ENCODE measurements at regions not wholly inside any gene's neighbourhood (a gene's known extent, or its start where the extent isn't known, plus 50 kb on each side); places are given as distances from the start of the nearest gene placed in this dataset.

- no peaks in the 10 kb centered on the region for H3K36me3 ChIP-seq (ENCODE audit: insufficient read depth, low read length)
Observed at GRCh38 chr4:17197070-17197469, 298.6 kb upstream of the LDB2 start.

GRCh38 chr4:17195461-17196275, 297.2 kb upstream of the LDB2 start:
- Histone ChIP-seq H3K36me3 (ENCODE audit: insufficient read depth, low read length) (no peaks in the 10 kb centered on the region), H3K27me3 (ENCODE audit: insufficient read depth, low read length) (no peaks in the 10 kb centered on the region), H3K4me1 (ENCODE audit: insufficient read depth, low read length) (peaks cover 10% of the 10 kb centered on the region), H3K4me3 (ENCODE audit: low read length) (no peak overlapping the region), H3K9me3 (ENCODE audit: low read length) (peaks cover 2% of the 10 kb centered on the region), H2AFZ (ENCODE audit: low read depth, low read length) (no peak overlapping the region)

More at GRCh38 chr4:17197070-17197469, 298.6 kb upstream of the LDB2 start:
- Histone ChIP-seq H3K4me3 (ENCODE audit: low read length) (no peak overlapping the region), H3K4me1 (ENCODE audit: insufficient read depth, low read length) (peaks cover 10% of the 10 kb centered on the region), H3K27me3 (ENCODE audit: insufficient read depth, low read length) (no peaks in the 10 kb centered on the region), H2AFZ (ENCODE audit: low read depth, low read length) (no peak overlapping the region), H3K9me3 (ENCODE audit: low read length) (no peaks in the 10 kb centered on the region)

GRCh38 chr4:17194586-17194985, 296.1 kb upstream of the LDB2 start:
- H3K9me3 ChIP-seq (ENCODE audit: low read length): peaks cover 6% of the 10 kb centered on the region
- no peaks in the 10 kb centered on the region for H3K27me3 ChIP-seq (ENCODE audit: insufficient read depth, low read length)
- no peaks in the 10 kb centered on the region for H3K36me3 ChIP-seq (ENCODE audit: insufficient read depth, low read length)
- H3K4me3 ChIP-seq (ENCODE audit: low read length): no peak overlapping the region
- no peak overlapping the region for H2AFZ ChIP-seq (ENCODE audit: low read depth, low read length)
- H3K4me1 ChIP-seq (ENCODE audit: insufficient read depth, low read length): peaks cover 4% of the 10 kb centered on the region

- Histone ChIP-seq H3K27me3 (ENCODE audit: insufficient read depth, low read length) (no peaks in the 10 kb centered on the region), H3K4me3 (ENCODE audit: low read length) (no peak overlapping the region), H3K9me3 (ENCODE audit: low read length) (peaks cover 6% of the 10 kb centered on the region), H3K36me3 (ENCODE audit: insufficient read depth, low read length) (no peaks in the 10 kb centered on the region), H2AFZ (ENCODE audit: low read depth, low read length) (no peak overlapping the region), H3K4me1 (ENCODE audit: insufficient read depth, low read length) (peaks cover 30% of the 10 kb centered on the region)
Observed at GRCh38 chr4:17189759-17190158, 291.3 kb upstream of the LDB2 start.

GRCh38 chr4:17189401-17189720, 290.9 kb upstream of the LDB2 start:
- Histone ChIP-seq H3K27me3 (ENCODE audit: insufficient read depth, low read length) (no peaks in the 10 kb centered on the region), H3K9me3 (ENCODE audit: low read length) (peaks cover 6% of the 10 kb centered on the region), H3K4me1 (ENCODE audit: insufficient read depth, low read length) (peaks cover 30% of the 10 kb centered on the region), H3K36me3 (ENCODE audit: insufficient read depth, low read length) (no peaks in the 10 kb centered on the region), H3K4me3 (ENCODE audit: low read length) (no peak overlapping the region), H2AFZ (ENCODE audit: low read depth, low read length) (no peak overlapping the region)

GRCh38 chr4:17188547-17189400, 290.3 kb upstream of the LDB2 start:
- H2AFZ ChIP-seq (ENCODE audit: low read depth, low read length): no peak overlapping the region
- H3K36me3 ChIP-seq (ENCODE audit: insufficient read depth, low read length): no peaks in the 10 kb centered on the region
- H3K4me1 ChIP-seq (ENCODE audit: insufficient read depth, low read length): peaks cover 30% of the 10 kb centered on the region
- peaks cover 6% of the 10 kb centered on the region for H3K9me3 ChIP-seq (ENCODE audit: low read length)
- H3K4me3 ChIP-seq (ENCODE audit: low read length): no peak overlapping the region
- no peaks in the 10 kb centered on the region for H3K27me3 ChIP-seq (ENCODE audit: insufficient read depth, low read length)

GRCh38 chr4:17188125-17188524, 289.7 kb upstream of the LDB2 start:
- no peaks in the 10 kb centered on the region for H3K36me3 ChIP-seq (ENCODE audit: insufficient read depth, low read length)
- no peak overlapping the region for H3K4me3 ChIP-seq (ENCODE audit: low read length)
- peaks cover 6% of the 10 kb centered on the region for H3K9me3 ChIP-seq (ENCODE audit: low read length)
- H3K4me1 ChIP-seq (ENCODE audit: insufficient read depth, low read length): peaks cover 30% of the 10 kb centered on the region
- H3K27me3 ChIP-seq (ENCODE audit: insufficient read depth, low read length): no peaks in the 10 kb centered on the region
- no peak overlapping the region for H2AFZ ChIP-seq (ENCODE audit: low read depth, low read length)

GRCh38 chr4:17187003-17187402, 288.6 kb upstream of the LDB2 start:
- Histone ChIP-seq H3K9me3 (ENCODE audit: low read length) (peaks cover 6% of the 10 kb centered on the region), H3K4me3 (ENCODE audit: low read length) (no peak overlapping the region), H3K36me3 (ENCODE audit: insufficient read depth, low read length) (no peaks in the 10 kb centered on the region), H3K4me1 (ENCODE audit: insufficient read depth, low read length) (peaks cover 30% of the 10 kb centered on the region), H2AFZ (ENCODE audit: low read depth, low read length) (no peak overlapping the region), H3K27me3 (ENCODE audit: insufficient read depth, low read length) (no peaks in the 10 kb centered on the region)

- Histone ChIP-seq H3K36me3 (ENCODE audit: insufficient read depth, low read length) (no peaks in the 10 kb centered on the region), H3K27me3 (ENCODE audit: insufficient read depth, low read length) (no peaks in the 10 kb centered on the region), H2AFZ (ENCODE audit: low read depth, low read length) (no peak overlapping the region), H3K4me3 (ENCODE audit: low read length) (no peak overlapping the region), H3K9me3 (ENCODE audit: low read length) (no peaks in the 10 kb centered on the region), H3K4me1 (ENCODE audit: insufficient read depth, low read length) (peaks cover 18% of the 10 kb centered on the region)
Observed at GRCh38 chr4:17182888-17183287, 284.4 kb upstream of the LDB2 start.

- Histone ChIP-seq H3K4me3 (ENCODE audit: low read length) (no peak overlapping the region), H3K4me1 (ENCODE audit: insufficient read depth, low read length) (peaks cover 12% of the 10 kb centered on the region), H3K9me3 (ENCODE audit: low read length) (no peaks in the 10 kb centered on the region), H3K36me3 (ENCODE audit: insufficient read depth, low read length) (no peaks in the 10 kb centered on the region), H2AFZ (ENCODE audit: low read depth, low read length) (no peak overlapping the region), H3K27me3 (ENCODE audit: insufficient read depth, low read length) (no peaks in the 10 kb centered on the region)
Observed at GRCh38 chr4:17174751-17175150, 276.3 kb upstream of the LDB2 start.

- Histone ChIP-seq H2AFZ (ENCODE audit: low read depth, low read length) (no peak overlapping the region), H3K36me3 (ENCODE audit: insufficient read depth, low read length) (no peaks in the 10 kb centered on the region), H3K27me3 (ENCODE audit: insufficient read depth, low read length) (no peaks in the 10 kb centered on the region), H3K4me1 (ENCODE audit: insufficient read depth, low read length) (peaks cover 26% of the 10 kb centered on the region), H3K4me3 (ENCODE audit: low read length) (no peak overlapping the region), H3K9me3 (ENCODE audit: low read length) (no peaks in the 10 kb centered on the region)
Observed at GRCh38 chr4:17173300-17173699, 274.9 kb upstream of the LDB2 start.

GRCh38 chr4:17170131-17170530, 271.7 kb upstream of the LDB2 start:
- H3K4me1 ChIP-seq (ENCODE audit: insufficient read depth, low read length): peaks cover 34% of the 10 kb centered on the region
- H3K9me3 ChIP-seq (ENCODE audit: low read length): no peaks in the 10 kb centered on the region
- no peaks in the 10 kb centered on the region for H3K36me3 ChIP-seq (ENCODE audit: insufficient read depth, low read length)
- no peak overlapping the region for H2AFZ ChIP-seq (ENCODE audit: low read depth, low read length)
- H3K4me3 ChIP-seq (ENCODE audit: low read length): no peak overlapping the region
- no peaks in the 10 kb centered on the region for H3K27me3 ChIP-seq (ENCODE audit: insufficient read depth, low read length)

- Histone ChIP-seq H3K9me3 (ENCODE audit: low read length) (no peaks in the 10 kb centered on the region), H3K27me3 (ENCODE audit: insufficient read depth, low read length) (no peaks in the 10 kb centered on the region), H3K4me1 (ENCODE audit: insufficient read depth, low read length) (peaks cover 34% of the 10 kb centered on the region), H3K4me3 (ENCODE audit: low read length) (no peak overlapping the region), H3K36me3 (ENCODE audit: insufficient read depth, low read length) (no peaks in the 10 kb centered on the region), H2AFZ (ENCODE audit: low read depth, low read length) (no peak overlapping the region)
Observed at GRCh38 chr4:17169699-17170098, 271.3 kb upstream of the LDB2 start.

Data from neuron (in vitro differentiated cells).